ENCODE measurements at regions not wholly inside any gene's neighbourhood (a gene's known extent, or its start where the extent isn't known, plus 50 kb on each side); places are given as distances from the start of the nearest gene placed in this dataset.

- Histone ChIP-seq H3K9me3 (no peaks in the 10 kb centered on the region), H3K27me3 (no peaks in the 10 kb centered on the region), H3K4me1 (no peaks in the 10 kb centered on the region), H3K36me3 (replicated peaks in 1 of 2; ENCODE audit: insufficient read depth in 1 of 2, low read depth in 2 of 2) (no peaks in the 10 kb centered on the region), H3K27ac (no peak overlapping the region), H3K4me3 (no peak overlapping the region)
- ATAC-seq (no peak), DNase-seq (peak in 1 of 4 donors; percentile 31)
- intact Hi-C loops (cut with DNase I) = no loop called here
- WGBS, 2 donors = 67% methylated on average over 1 of the region's 1 CpG; no CpG with 5 or more reads in 1 of the 2 donors
- TF ChIP-seq CTCF (IDR thresholded peaks at IDR 0.05) = peak in 3 of 7 experiments; percentile 15 to 23 (median 18)
- no peak for TF ChIP-seq POLR2A (IDR thresholded peaks at IDR 0.05)
Measured at GRCh38 chrX:150146271-150146896, 208.1 kb upstream of the EOLA2 start.

GRCh38 chrX:150148749-150149672, 210.7 kb upstream of the EOLA2 start:
- WGBS, 2 donors = 57 to 68% methylated on average over 3 to 5 of the region's 5 CpGs
- DNase-seq = no peak
- ATAC-seq = no peak
- Histone ChIP-seq H3K4me1 (no peaks in the 10 kb centered on the region), H3K36me3 (replicated peaks in 1 of 2; ENCODE audit: insufficient read depth in 1 of 2, low read depth in 2 of 2) (no peaks in the 10 kb centered on the region), H3K9me3 (no peaks in the 10 kb centered on the region), H3K27me3 (no peaks in the 10 kb centered on the region), H3K4me3 (no peak overlapping the region), H3K27ac (no peak overlapping the region)
- TF ChIP-seq CTCF (IDR thresholded peaks at IDR 0.05) (no peak), POLR2A (IDR thresholded peaks at IDR 0.05) (no peak)
- intact Hi-C loops (cut with DNase I) = no loop called here

- Histone ChIP-seq H3K27ac (no peak overlapping the region), H3K4me3 (no peak overlapping the region), H3K9me3 (no peaks in the 10 kb centered on the region), H3K4me1 (no peaks in the 10 kb centered on the region), H3K27me3 (no peaks in the 10 kb centered on the region), H3K36me3 (replicated peaks in 1 of 2; ENCODE audit: insufficient read depth in 1 of 2, low read depth in 2 of 2) (no peaks in the 10 kb centered on the region)
- DNase-seq (no peak), ATAC-seq (no peak)
- TF ChIP-seq POLR2A (IDR thresholded peaks at IDR 0.05) = no peak
- intact Hi-C loops (cut with DNase I) = no loop called here
- 29 to 73% methylated on average over 1 to 4 of the region's 4 CpGs for WGBS, 2 donors
Measured at GRCh38 chrX:150150076-150150779, 211.9 kb upstream of the EOLA2 start.

- H3K4me3 ChIP-seq = no peak overlapping the region
- no peaks in the 10 kb centered on the region for H3K9me3 ChIP-seq
- DNase-seq (no peak), ATAC-seq (no peak)
- TF ChIP-seq POLR2A (IDR thresholded peaks at IDR 0.05) = no peak
- TF ChIP-seq CTCF (IDR thresholded peaks at IDR 0.05) = no peak
- H3K27me3 ChIP-seq = no peaks in the 10 kb centered on the region
- 77% methylated on average over 2 of the region's 2 CpGs; no CpG with 5 or more reads in 1 of the 2 donors for WGBS, 2 donors
- H3K4me1 ChIP-seq = no peaks in the 10 kb centered on the region
- intact Hi-C loops (cut with DNase I) = no loop called here
- H3K27ac ChIP-seq = no peak overlapping the region
- no peaks in the 10 kb centered on the region for H3K36me3 ChIP-seq (replicated peaks in 1 of 2; ENCODE audit: insufficient read depth in 1 of 2, low read depth in 2 of 2)
Measured at GRCh38 chrX:150150780-150151125, 212.4 kb upstream of the MAMLD1 start.

- Histone ChIP-seq H3K36me3 (replicated peaks in 1 of 2; ENCODE audit: insufficient read depth in 1 of 2, low read depth in 2 of 2) (no peaks in the 10 kb centered on the region), H3K9me3 (no peaks in the 10 kb centered on the region), H3K4me1 (no peaks in the 10 kb centered on the region), H3K27ac (no peak overlapping the region), H3K4me3 (no peak overlapping the region), H3K27me3 (no peaks in the 10 kb centered on the region)
- no peak for DNase-seq
- intact Hi-C loops (cut with DNase I) = no loop called here
- no peak for ATAC-seq
- WGBS, 2 donors = 85% methylated on average over 4 of the region's 4 CpGs; no CpG with 5 or more reads in 1 of the 2 donors
- TF ChIP-seq POLR2A (IDR thresholded peaks at IDR 0.05) (no peak), CTCF (IDR thresholded peaks at IDR 0.05) (no peak)
Measured at GRCh38 chrX:150152036-150152435, 211.1 kb upstream of the MAMLD1 start.
